NB4 (cell line): ENCODE measurements at regions not wholly inside any gene's neighbourhood (a gene's known extent, or its start where the extent isn't known, plus 50 kb on each side); places are given as distances from the start of the nearest gene placed in this dataset.

Source experiments
- CTCF ChIP-seq: IDR thresholded peaks from one replicate; pipeline ENCODE4 v1.5.1; 2012; ENCODE audit warnings: low read depth, low read length
- MAX ChIP-seq: IDR thresholded peaks from 2 replicates; pipeline ENCODE4 v1.6.1; 2011; ENCODE audit warnings: low read depth, low read length
- MYC ChIP-seq: IDR thresholded peaks from 2 replicates; pipeline ENCODE4 v1.6.1; 2011; ENCODE audit warnings: low read depth, low read length
- POLR2A ChIP-seq: IDR thresholded peaks from 2 replicates; pipeline ENCODE4 v1.6.1; 2011; ENCODE audit warnings: mild to moderate bottlenecking; ENCODE audit not compliant: insufficient read length; ENCODE audit errors: extremely low read depth

GRCh38 chr3:65230261-65231139 is 542.7 kb upstream of the ADAMTS9 start:
- TF ChIP-seq CTCF: no peak
- no peak for TF ChIP-seq MYC
- no peak for TF ChIP-seq POLR2A
- no peak for TF ChIP-seq MAX
